MM.1S (cell line): ENCODE measurements at regions not wholly inside any gene's neighbourhood (a gene's known extent, or its start where the extent isn't known, plus 50 kb on each side); places are given as distances from the start of the nearest gene placed in this dataset.

Experiments
- DNase-seq: peaks from one replicate; pipeline ENCODE4 v3.0.0-alpha.2; 2015
- H2AFZ ChIP-seq: fragments of 300-600 bp; sonication (generic); 2 replicates; pipeline ENCODE4 v1.6.0; 2016; ENCODE audit warnings: antibody characterized with exemption, low read length
- H3F3A ChIP-seq: fragments of 300-600 bp; sonication (generic); 2 replicates; pipeline ENCODE4 v1.6.1; 2016; ENCODE audit warnings: mild to moderate bottlenecking, antibody characterized with exemption, low read length, moderate library complexity, mixed read lengths; ENCODE audit not compliant: insufficient read depth
- H3K27ac ChIP-seq: fragments of 300-600 bp; sonication (generic); 2 replicates; pipeline ENCODE4 v1.5.1; 2016; ENCODE audit warnings: mild to moderate bottlenecking, low read length
- H3K27me3 ChIP-seq: fragments of 300-600 bp; sonication (generic); replicated peaks from 2 replicates; pipeline ENCODE4 v1.6.0; 2016; ENCODE audit warnings: low read length; ENCODE audit not compliant: insufficient read depth
- H3K36me3 ChIP-seq: fragments of 300-600 bp; sonication (generic); replicated peaks from 2 replicates; pipeline ENCODE4 v1.6.1; 2016; ENCODE audit warnings: mild to moderate bottlenecking, low read length, mixed read lengths; ENCODE audit not compliant: insufficient read depth
- H3K4me1 ChIP-seq: fragments of 300-600 bp; sonication (generic); 2 replicates; pipeline ENCODE4 v1.6.1; 2016; ENCODE audit warnings: low read length, mixed read lengths
- H3K4me2 ChIP-seq: fragments of 300-600 bp; sonication (generic); 2 replicates; pipeline ENCODE4 v1.6.0; 2016; ENCODE audit warnings: low read depth, low read length
- H3K4me3 ChIP-seq: fragments of 300-600 bp; sonication (generic); 2 replicates; pipeline ENCODE4 v1.5.1; 2016; ENCODE audit warnings: low read length, mixed read lengths
- H3K79me2 ChIP-seq: fragments of 300-600 bp; sonication (generic); 2 replicates; pipeline ENCODE4 v1.6.1; 2016; ENCODE audit warnings: mixed run types, low read length, mixed read lengths
- H3K9ac ChIP-seq: fragments of 300-600 bp; sonication (generic); 2 replicates; pipeline ENCODE4 v1.6.1; 2016; ENCODE audit warnings: low read length, mixed read lengths
- H3K9me2 ChIP-seq: fragments of 300-600 bp; sonication (generic); replicated peaks from 2 replicates; pipeline ENCODE4 v1.6.1; 2016; ENCODE audit warnings: mild to moderate bottlenecking, low read length, mixed read lengths; ENCODE audit not compliant: insufficient read depth
- H3K9me3 ChIP-seq: fragments of 300-600 bp; sonication (generic); replicated peaks from 2 replicates; pipeline ENCODE4 v1.6.1; 2016; ENCODE audit warnings: mild to moderate bottlenecking, low read length, mixed read lengths; ENCODE audit not compliant: insufficient read depth
- H4K20me1 ChIP-seq: fragments of 300-600 bp; sonication (generic); 2 replicates; pipeline ENCODE4 v1.6.1; 2016; ENCODE audit warnings: mild to moderate bottlenecking, low read length, moderate library complexity, mixed read lengths; ENCODE audit not compliant: insufficient read depth
- CTCF ChIP-seq: fragments of 300-600 bp; sonication (generic); IDR thresholded peaks from 2 replicates; pipeline ENCODE4 v1.5.1; 2016; ENCODE audit warnings: antibody characterized with exemption, low read length, mixed read lengths
- EZH2 ChIP-seq: fragments of 300-600 bp; sonication (generic); optimal IDR thresholded peaks from 2 replicates; pipeline ENCODE3; 2017; ENCODE audit warnings: low read depth, mild to moderate bottlenecking, antibody characterized with exemption, low read length, mixed read lengths
- EZH2phosphoT487 ChIP-seq: fragments of 300-600 bp; sonication (generic); IDR thresholded peaks from 2 replicates; pipeline ENCODE4 v1.6.1; 2018; ENCODE audit warnings: antibody characterized with exemption, low read length

GRCh38 chr12:84016956-84017355 is 895.6 kb downstream of the SLC6A15 start:
- DNase-seq = no peak
- H3K4me2 ChIP-seq = no peak overlapping the region
- H3K9ac ChIP-seq = no peak overlapping the region
- H3F3A ChIP-seq = no peaks in the 10 kb centered on the region
- no peaks in the 10 kb centered on the region for H3K9me3 ChIP-seq
- TF ChIP-seq EZH2 (no peak), EZH2phosphoT487 (no peak), CTCF (no peak)
- no peak overlapping the region for H3K27ac ChIP-seq
- H2AFZ ChIP-seq = no peak overlapping the region
- H3K9me2 ChIP-seq = no peaks in the 10 kb centered on the region
- H3K79me2 ChIP-seq = no peaks in the 10 kb centered on the region
- H3K36me3 ChIP-seq = no peaks in the 10 kb centered on the region
- no peaks in the 10 kb centered on the region for H3K4me1 ChIP-seq
- no peak overlapping the region for H3K4me3 ChIP-seq
- no peaks in the 10 kb centered on the region for H4K20me1 ChIP-seq
- H3K27me3 ChIP-seq = no peaks in the 10 kb centered on the region

GRCh38 chr12:83997423-83997822 is 915.2 kb downstream of the SLC6A15 start:
- no peak overlapping the region for H3K9ac ChIP-seq
- H3K4me2 ChIP-seq = no peak overlapping the region
- H3K4me3 ChIP-seq = no peak overlapping the region
- no peaks in the 10 kb centered on the region for H3K27me3 ChIP-seq
- no peak for TF ChIP-seq EZH2
- no peak for TF ChIP-seq CTCF
- no peak for TF ChIP-seq EZH2phosphoT487
- no peak overlapping the region for H3K27ac ChIP-seq
- H3F3A ChIP-seq = no peaks in the 10 kb centered on the region
- no peaks in the 10 kb centered on the region for H3K9me2 ChIP-seq
- H3K9me3 ChIP-seq = no peaks in the 10 kb centered on the region
- DNase-seq = no peak
- no peaks in the 10 kb centered on the region for H3K79me2 ChIP-seq
- no peaks in the 10 kb centered on the region for H4K20me1 ChIP-seq
- H2AFZ ChIP-seq = no peak overlapping the region
- no peaks in the 10 kb centered on the region for H3K4me1 ChIP-seq
- no peaks in the 10 kb centered on the region for H3K36me3 ChIP-seq

- Histone ChIP-seq H3K9me3 (no peaks in the 10 kb centered on the region), H3K4me3 (no peak overlapping the region), H3K9ac (no peak overlapping the region), H3K27me3 (no peaks in the 10 kb centered on the region), H2AFZ (no peak overlapping the region), H3K79me2 (no peaks in the 10 kb centered on the region), H3K9me2 (no peaks in the 10 kb centered on the region), H3K4me2 (no peak overlapping the region), H3K36me3 (no peaks in the 10 kb centered on the region), H4K20me1 (no peaks in the 10 kb centered on the region), H3K27ac (no peak overlapping the region), H3K4me1 (no peaks in the 10 kb centered on the region), H3F3A (no peaks in the 10 kb centered on the region)
- no peak for DNase-seq
- TF ChIP-seq CTCF = no peak
Measured at GRCh38 chr12:83996671-83997070, 915.9 kb downstream of the SLC6A15 start.

GRCh38 chr12:83985084-83985483 is 927.5 kb downstream of the SLC6A15 start:
- no peak overlapping the region for H3K27ac ChIP-seq
- no peaks in the 10 kb centered on the region for H3K36me3 ChIP-seq
- no peak for DNase-seq
- TF ChIP-seq CTCF (no peak), EZH2phosphoT487 (no peak), EZH2 (no peak)
- no peak overlapping the region for H3K4me3 ChIP-seq
- no peak overlapping the region for H2AFZ ChIP-seq
- H3K9ac ChIP-seq = no peak overlapping the region
- H3F3A ChIP-seq = no peaks in the 10 kb centered on the region
- H3K27me3 ChIP-seq = no peaks in the 10 kb centered on the region
- H3K9me3 ChIP-seq = no peaks in the 10 kb centered on the region
- H3K4me2 ChIP-seq = no peak overlapping the region
- H4K20me1 ChIP-seq = no peaks in the 10 kb centered on the region
- H3K9me2 ChIP-seq = no peaks in the 10 kb centered on the region
- no peaks in the 10 kb centered on the region for H3K79me2 ChIP-seq
- H3K4me1 ChIP-seq = no peaks in the 10 kb centered on the region
